IPS-15b (cell line): ENCODE measurements at regions not wholly inside any gene's neighbourhood (a gene's known extent, or its start where the extent isn't known, plus 50 kb on each side); places are given as distances from the start of the nearest gene placed in this dataset.

Experiments used
- H3K27me3 ChIP-seq: one replicate; pipeline ENCODE4 v1.6.1; 2013; ENCODE audit warnings: low read length; ENCODE audit not compliant: control insufficient read depth, insufficient read depth
- H3K36me3 ChIP-seq: one replicate; pipeline ENCODE4 v1.6.1; 2013; ENCODE audit warnings: low read length; ENCODE audit not compliant: control insufficient read depth, insufficient read depth
- H3K4me1 ChIP-seq: one replicate; pipeline ENCODE4 v1.6.1; 2013; ENCODE audit warnings: mild to moderate bottlenecking, low read length; ENCODE audit not compliant: control insufficient read depth, insufficient read depth
- H3K4me3 ChIP-seq: one replicate; pipeline ENCODE4 v1.5.1; 2013; ENCODE audit warnings: low read depth, low read length
- H3K9ac ChIP-seq: one replicate; pipeline ENCODE4 v1.6.1; 2013; ENCODE audit warnings: low read depth, mild to moderate bottlenecking, low read length
- H3K9me3 ChIP-seq: one replicate; pipeline ENCODE4 v1.6.1; 2013; ENCODE audit warnings: mild to moderate bottlenecking, low read length; ENCODE audit not compliant: control insufficient read depth, insufficient read depth

DNA sequence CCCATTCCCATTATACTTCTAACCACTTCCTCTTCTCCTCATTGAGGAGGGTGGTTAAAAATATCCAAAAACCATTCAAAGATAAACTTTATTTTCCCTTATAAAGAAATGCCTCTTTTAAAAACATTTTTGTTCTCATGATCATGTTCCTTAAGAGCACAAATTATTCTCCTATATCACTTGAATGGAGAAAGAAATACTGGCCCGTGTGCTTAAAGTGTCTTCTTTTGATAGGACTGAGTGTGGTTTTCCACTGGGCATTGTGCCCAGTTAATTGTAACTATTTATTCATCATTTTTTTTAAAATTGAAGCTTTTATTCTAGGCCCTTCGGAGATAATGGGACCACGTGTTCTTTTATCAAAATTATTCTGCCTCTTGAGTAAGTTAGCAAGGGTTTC, 871.5 kb downstream of the QKI start:
- H3K4me1 ChIP-seq, result no peaks in the 10 kb centered on the region
- no peaks in the 10 kb centered on the region for H3K27me3 ChIP-seq
- no peak overlapping the region for H3K4me3 ChIP-seq
- H3K9me3 ChIP-seq, result no peaks in the 10 kb centered on the region
- H3K36me3 ChIP-seq, result no peaks in the 10 kb centered on the region
- H3K9ac ChIP-seq, result no peak overlapping the region

DNA sequence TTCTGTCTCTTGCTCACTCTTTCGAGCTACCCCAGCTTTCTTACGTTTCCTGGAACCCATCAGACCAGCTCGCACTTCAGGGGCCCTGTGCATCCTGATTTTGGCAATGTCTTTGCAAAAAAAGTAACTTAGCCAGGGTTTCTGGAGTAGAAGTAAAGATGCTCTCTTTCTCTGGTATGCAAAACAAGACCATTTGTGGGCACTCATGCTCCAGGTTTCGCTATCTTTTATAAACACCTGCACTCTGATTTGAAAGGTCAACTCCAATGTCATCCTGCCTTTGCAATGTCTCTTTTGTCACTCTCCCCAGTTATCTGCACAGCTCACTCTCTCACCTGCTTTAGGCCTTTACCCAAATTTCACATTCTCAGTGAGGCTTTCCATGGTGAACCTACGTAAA, 869.1 kb downstream of the QKI start:
- H3K9me3 ChIP-seq, result peaks cover 3% of the 10 kb centered on the region
- no peaks in the 10 kb centered on the region for H3K27me3 ChIP-seq
- H3K4me3 ChIP-seq, result no peak overlapping the region
- no peak overlapping the region for H3K9ac ChIP-seq
- no peaks in the 10 kb centered on the region for H3K36me3 ChIP-seq
- H3K4me1 ChIP-seq, result no peaks in the 10 kb centered on the region

DNA sequence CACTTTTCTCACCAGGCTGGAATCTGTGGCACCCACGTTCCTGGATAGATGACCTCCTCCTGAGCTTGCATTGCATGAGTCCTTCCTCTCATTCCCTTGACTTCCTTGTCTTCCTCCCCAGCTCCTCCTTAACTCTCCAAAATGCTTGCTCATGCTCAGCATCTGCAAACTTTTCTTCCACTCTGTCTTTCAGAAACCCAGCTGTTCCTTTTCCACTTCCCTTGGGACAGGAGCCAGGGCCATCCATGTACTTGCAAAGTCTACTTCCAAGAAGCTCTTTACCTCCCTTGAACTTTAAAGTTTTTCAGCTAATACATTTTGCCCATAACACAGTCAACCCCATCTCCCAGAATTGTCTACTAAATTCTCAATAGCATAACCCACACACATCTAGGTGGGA, 861.7 kb downstream of the QKI start:
- H3K4me1 ChIP-seq, result no peaks in the 10 kb centered on the region
- peaks cover 3% of the 10 kb centered on the region for H3K9me3 ChIP-seq
- no peaks in the 10 kb centered on the region for H3K36me3 ChIP-seq
- no peaks in the 10 kb centered on the region for H3K27me3 ChIP-seq
- no peak overlapping the region for H3K9ac ChIP-seq
- H3K4me3 ChIP-seq, result no peak overlapping the region

DNA sequence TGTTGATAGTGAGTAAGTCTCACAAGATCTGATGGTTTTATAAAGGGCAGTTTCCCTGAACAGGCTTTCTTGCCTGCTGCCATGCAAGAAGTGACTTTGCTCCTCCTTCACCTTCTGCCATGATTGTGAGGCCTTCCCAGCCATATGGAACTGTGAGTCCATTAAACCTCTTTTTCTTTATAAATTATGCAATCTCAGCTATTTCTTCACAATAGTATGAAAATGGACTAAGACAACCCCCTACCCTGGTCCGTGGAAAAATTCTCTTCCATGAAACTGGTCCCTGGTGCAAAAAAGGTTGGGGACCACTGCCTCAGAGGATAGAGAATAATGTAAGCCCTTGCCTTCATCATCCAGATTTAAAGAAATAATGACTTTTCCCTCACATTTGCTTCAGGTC, 861.3 kb downstream of the QKI start:
- no peaks in the 10 kb centered on the region for H3K27me3 ChIP-seq
- no peaks in the 10 kb centered on the region for H3K36me3 ChIP-seq
- no peaks in the 10 kb centered on the region for H3K4me1 ChIP-seq
- no peak overlapping the region for H3K4me3 ChIP-seq
- H3K9me3 ChIP-seq, result peaks cover 3% of the 10 kb centered on the region
- no peak overlapping the region for H3K9ac ChIP-seq

DNA sequence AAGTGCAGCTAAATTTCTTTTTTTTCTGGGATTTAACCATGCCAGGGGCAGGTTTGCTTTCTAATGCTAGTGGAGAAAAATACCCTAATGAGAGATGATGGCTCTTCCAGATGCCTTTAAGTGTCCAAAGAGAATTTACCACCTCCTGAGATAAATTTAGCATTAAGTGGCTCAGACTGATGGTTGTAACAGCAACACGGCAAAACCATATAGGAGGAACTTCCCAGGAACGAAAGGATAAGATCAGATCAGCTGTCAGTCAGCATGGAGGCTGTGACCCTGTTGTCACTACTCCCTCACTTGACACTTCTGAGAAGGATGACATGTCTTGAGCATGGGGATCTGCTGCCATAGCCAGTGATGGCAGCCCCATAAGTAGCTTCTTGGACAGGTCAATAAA, 860.0 kb downstream of the QKI start:
- no peaks in the 10 kb centered on the region for H3K36me3 ChIP-seq
- no peak overlapping the region for H3K9ac ChIP-seq
- no peaks in the 10 kb centered on the region for H3K4me1 ChIP-seq
- no peak overlapping the region for H3K4me3 ChIP-seq
- H3K9me3 ChIP-seq, result peaks cover 3% of the 10 kb centered on the region
- H3K27me3 ChIP-seq, result no peaks in the 10 kb centered on the region

DNA sequence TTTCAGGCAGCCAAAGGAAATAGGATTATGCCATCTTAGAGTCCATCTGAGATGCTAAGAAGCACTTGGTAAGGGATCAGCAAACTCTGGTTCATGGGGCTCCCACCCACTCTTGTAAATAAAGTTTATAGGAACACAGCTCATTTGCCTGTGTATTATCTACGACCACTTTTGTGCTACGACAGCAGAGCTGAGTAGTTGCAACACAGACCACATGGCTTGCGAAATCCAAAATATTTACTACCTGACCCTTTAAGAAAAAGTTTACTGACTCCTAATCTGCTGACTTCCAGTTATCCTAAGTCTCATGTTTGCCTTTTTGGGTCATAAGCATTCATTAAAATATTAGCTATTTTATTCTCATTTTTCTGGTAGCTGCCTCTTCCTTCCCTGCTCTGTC, 859.0 kb downstream of the QKI start:
- Histone ChIP-seq H3K4me1 (no peaks in the 10 kb centered on the region), H3K9ac (no peak overlapping the region), H3K27me3 (no peaks in the 10 kb centered on the region), H3K36me3 (no peaks in the 10 kb centered on the region), H3K4me3 (no peak overlapping the region), H3K9me3 (no peaks in the 10 kb centered on the region)

DNA sequence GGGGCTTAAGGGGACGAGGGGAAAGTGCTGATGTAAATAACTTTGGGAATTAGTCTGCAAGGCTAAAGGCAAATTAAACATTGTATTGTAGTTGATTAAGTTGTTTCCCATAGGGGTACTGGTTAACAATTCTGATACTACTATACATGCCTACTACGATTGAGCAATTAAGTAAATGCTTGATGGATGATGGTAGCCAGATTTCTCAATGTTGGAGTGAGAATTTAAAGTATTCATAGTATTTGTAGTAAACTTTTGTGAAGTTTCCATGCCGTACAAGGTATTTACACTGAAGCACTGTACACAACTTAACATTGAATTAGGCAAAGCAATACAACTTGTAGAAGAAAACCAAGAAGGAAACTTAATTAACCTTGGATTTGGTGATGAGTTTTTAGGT, 852.3 kb downstream of the QKI start:
- no peak overlapping the region for H3K4me3 ChIP-seq
- no peaks in the 10 kb centered on the region for H3K27me3 ChIP-seq
- H3K4me1 ChIP-seq, result no peaks in the 10 kb centered on the region
- H3K9ac ChIP-seq, result no peak overlapping the region
- H3K9me3 ChIP-seq, result no peaks in the 10 kb centered on the region
- H3K36me3 ChIP-seq, result no peaks in the 10 kb centered on the region

DNA sequence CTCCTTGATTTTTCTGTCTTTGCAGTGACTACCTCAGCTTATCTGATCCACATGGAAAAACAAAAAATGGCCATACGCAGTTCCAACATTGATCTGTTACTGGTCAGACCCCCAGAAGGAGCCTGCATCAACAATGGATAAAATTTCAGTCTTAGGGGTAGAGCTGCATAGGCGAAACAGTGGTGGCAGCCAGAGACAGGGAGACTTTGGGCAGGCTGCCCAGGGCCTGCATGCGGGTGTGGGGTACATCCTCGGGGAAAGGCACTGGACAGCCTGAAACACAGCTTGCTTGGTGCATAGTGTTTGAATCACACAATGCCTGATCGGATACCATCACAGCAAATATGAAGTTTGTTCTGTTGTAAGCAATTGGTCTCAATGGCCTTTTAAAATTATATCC, 847.8 kb downstream of the QKI start:
- Histone ChIP-seq H3K4me3 (no peak overlapping the region), H3K36me3 (no peaks in the 10 kb centered on the region), H3K27me3 (no peaks in the 10 kb centered on the region), H3K9ac (no peak overlapping the region), H3K9me3 (no peaks in the 10 kb centered on the region), H3K4me1 (no peaks in the 10 kb centered on the region)

DNA sequence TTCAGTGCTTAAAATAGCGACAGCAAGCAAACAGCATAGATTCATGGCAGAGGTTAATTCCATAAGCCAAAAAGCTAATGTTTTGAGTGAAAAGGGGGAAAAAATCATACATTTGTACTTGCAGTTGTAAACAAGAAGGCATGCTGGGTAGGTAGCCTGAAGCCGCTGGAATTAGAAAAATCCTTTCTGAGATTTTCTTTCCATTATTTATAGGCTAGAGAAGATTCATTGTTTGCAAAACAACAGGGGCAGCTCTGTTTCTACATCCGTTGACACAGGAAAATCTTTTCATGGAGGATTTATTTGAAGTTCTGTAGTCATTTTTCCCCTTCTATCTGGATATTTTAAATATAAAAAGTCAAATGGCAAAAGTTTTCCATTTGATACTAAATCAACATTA, 843.9 kb downstream of the QKI start:
- H3K4me3 ChIP-seq, result no peak overlapping the region
- H3K4me1 ChIP-seq, result no peaks in the 10 kb centered on the region
- no peak overlapping the region for H3K9ac ChIP-seq
- no peaks in the 10 kb centered on the region for H3K36me3 ChIP-seq
- no peaks in the 10 kb centered on the region for H3K9me3 ChIP-seq
- H3K27me3 ChIP-seq, result no peaks in the 10 kb centered on the region

DNA sequence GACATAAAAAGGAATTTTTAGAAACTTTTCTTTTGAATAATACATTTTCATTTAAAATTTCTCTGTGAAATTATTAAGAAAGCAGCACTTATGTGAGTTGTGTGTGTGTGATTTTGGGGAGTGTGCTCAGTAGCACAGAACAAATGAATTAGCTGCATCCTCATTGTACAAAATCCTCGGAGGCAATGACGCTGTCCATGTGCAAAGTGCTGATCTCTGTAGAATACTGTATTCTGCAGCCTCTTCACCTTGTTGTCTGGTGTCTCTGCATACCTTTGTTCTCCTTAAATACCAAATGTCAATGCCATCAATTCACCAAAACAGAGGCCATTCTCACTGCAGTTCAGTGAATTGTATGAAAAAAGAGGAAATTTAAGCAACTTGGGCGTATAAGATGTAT, 838.4 kb downstream of the QKI start:
- no peak overlapping the region for H3K9ac ChIP-seq
- H3K4me1 ChIP-seq, result no peaks in the 10 kb centered on the region
- no peak overlapping the region for H3K4me3 ChIP-seq
- no peaks in the 10 kb centered on the region for H3K27me3 ChIP-seq
- no peaks in the 10 kb centered on the region for H3K9me3 ChIP-seq
- H3K36me3 ChIP-seq, result no peaks in the 10 kb centered on the region

DNA sequence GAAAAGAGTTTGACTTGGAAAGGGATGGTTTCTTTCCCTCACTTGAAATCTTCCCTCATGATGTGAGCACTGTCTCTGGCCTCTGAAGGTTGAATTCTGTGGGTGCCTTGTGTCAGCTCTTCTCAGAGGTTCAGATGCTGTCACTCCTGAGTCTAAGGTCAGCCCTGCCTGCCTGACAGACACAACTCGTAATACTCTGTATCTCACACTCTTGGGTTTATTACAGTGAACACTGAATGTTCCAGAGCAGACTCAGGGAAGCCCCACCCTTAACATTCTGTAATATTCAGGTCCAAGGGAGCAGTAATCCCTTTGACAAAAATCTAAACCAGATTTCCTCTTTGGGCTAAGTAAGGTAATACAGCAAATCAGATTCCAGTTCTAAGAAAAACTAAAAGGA, 837.8 kb downstream of the QKI start:
- H3K27me3 ChIP-seq, result no peaks in the 10 kb centered on the region
- H3K4me1 ChIP-seq, result no peaks in the 10 kb centered on the region
- no peak overlapping the region for H3K9ac ChIP-seq
- no peaks in the 10 kb centered on the region for H3K9me3 ChIP-seq
- H3K4me3 ChIP-seq, result no peak overlapping the region
- H3K36me3 ChIP-seq, result no peaks in the 10 kb centered on the region

DNA sequence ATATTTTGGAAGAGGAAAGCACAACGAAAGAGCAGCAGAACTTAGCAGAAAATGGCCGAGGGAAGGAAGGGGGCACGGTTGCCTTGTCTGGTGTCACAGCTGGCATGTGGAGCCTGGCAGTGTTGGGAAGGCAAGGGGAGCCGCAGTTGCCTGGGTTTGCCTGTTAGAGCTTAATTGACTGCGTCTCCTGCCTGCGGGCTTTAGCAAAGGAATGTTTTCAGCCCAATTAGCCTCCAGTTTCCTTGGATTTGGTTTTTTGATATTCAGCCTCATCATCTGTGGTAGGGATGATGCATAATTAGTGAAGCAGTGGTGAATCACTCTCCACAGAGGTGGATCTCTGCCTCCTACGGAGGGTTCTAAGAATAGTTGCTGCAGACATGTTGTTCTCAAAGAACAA, 832.6 kb downstream of the QKI start:
- H3K36me3 ChIP-seq, result no peaks in the 10 kb centered on the region
- H3K4me3 ChIP-seq, result no peak overlapping the region
- no peaks in the 10 kb centered on the region for H3K9me3 ChIP-seq
- no peak overlapping the region for H3K9ac ChIP-seq
- no peaks in the 10 kb centered on the region for H3K4me1 ChIP-seq
- H3K27me3 ChIP-seq, result no peaks in the 10 kb centered on the region

DNA sequence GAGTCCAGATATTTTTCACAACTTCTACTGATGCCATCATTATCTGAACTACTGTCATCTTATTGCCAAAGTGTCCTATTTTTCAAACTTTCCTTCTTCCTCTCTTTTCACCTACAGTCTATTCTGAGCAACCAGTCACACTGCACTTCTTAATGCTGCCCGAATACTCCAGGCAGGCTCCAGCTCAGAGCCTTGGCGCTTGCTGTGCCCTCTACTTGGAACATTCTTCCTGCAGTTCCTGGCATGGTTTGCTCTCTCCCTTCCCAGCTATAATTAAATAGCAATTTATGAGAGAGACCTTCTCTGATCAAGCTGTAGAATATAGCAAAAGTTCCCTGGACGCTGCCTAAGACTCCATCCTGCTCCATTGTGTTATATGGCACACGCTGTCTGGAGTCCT, 831.6 kb downstream of the QKI start:
- Histone ChIP-seq H3K9ac (no peak overlapping the region), H3K27me3 (no peaks in the 10 kb centered on the region), H3K9me3 (no peaks in the 10 kb centered on the region), H3K4me3 (no peak overlapping the region), H3K36me3 (no peaks in the 10 kb centered on the region), H3K4me1 (no peaks in the 10 kb centered on the region)
